Ectodermal cell (in vitro differentiated cells): ENCODE measurements at regions not wholly inside any gene's neighbourhood (a gene's known extent, or its start where the extent isn't known, plus 50 kb on each side); places are given as distances from the start of the nearest gene placed in this dataset.
"Not testable (repeated sequence)": the region's sequence is repeated elsewhere in the genome, so short reads cannot be mapped to it uniquely, and the experiment has no call there.

ENCODE experiments used
- H3K27ac ChIP-seq: 2 replicates; pipeline ENCODE4 v1.7.0; 2013; ENCODE audit warnings: mild to moderate bottlenecking, low read depth, low read length; ENCODE audit not compliant: insufficient read depth, poor library complexity, severe bottlenecking
- H3K27me3 ChIP-seq: 2 replicates; pipeline ENCODE4 v1.7.0; 2013; ENCODE audit warnings: mild to moderate bottlenecking, low read length; ENCODE audit not compliant: insufficient read depth, control insufficient read depth, poor library complexity, severe bottlenecking
- H3K36me3 ChIP-seq: one replicate; pipeline ENCODE4 v1.7.0; 2013; ENCODE audit warnings: low read length; ENCODE audit not compliant: control insufficient read depth, insufficient read depth
- H3K4me1 ChIP-seq: one replicate; pipeline ENCODE4 v1.7.0; 2013; ENCODE audit warnings: low read length; ENCODE audit not compliant: control insufficient read depth, insufficient read depth
- H3K4me3 ChIP-seq: 2 replicates; pipeline ENCODE4 v1.7.0; 2013; ENCODE audit warnings: low read depth, low read length, control low read depth; ENCODE audit not compliant: insufficient read depth
- H3K9me3 ChIP-seq: 2 replicates; pipeline ENCODE4 v1.7.0; 2013; ENCODE audit warnings: mild to moderate bottlenecking, low read length, moderate library complexity; ENCODE audit not compliant: control insufficient read depth
- WGBS, 2 experiments: methylation state at CpG; one replicate each; pipeline ENCODE4 v1.1.7; 2013; ENCODE audit warnings: missing lambda C conversion rate in 2 of 2; 5-methylcytosine and 5-hydroxymethylcytosine counted together

- H3K9me3 ChIP-seq, H3K27me3 ChIP-seq, H3K4me1 ChIP-seq, H3K4me3 ChIP-seq, H3K36me3 ChIP-seq, H3K27ac ChIP-seq: not testable (repeated sequence)
- no CpG with 5 or more reads among the region's 2 CpGs for WGBS, 2 experiments
These were observed 321.1 kb upstream of the SPATA31A3 start for GRCh38 chr9:67313409-67313808.

GRCh38 chr9:67312504-67312903 is 320.2 kb upstream of the SPATA31A3 start:
- H3K4me3 ChIP-seq, H3K36me3 ChIP-seq, H3K27ac ChIP-seq, H3K9me3 ChIP-seq, H3K4me1 ChIP-seq, H3K27me3 ChIP-seq: not testable (repeated sequence)
- WGBS, 2 experiments = no CpG with 5 or more reads among the region's 5 CpGs

- H3K36me3 ChIP-seq, H3K9me3 ChIP-seq, H3K27ac ChIP-seq, H3K4me1 ChIP-seq, H3K27me3 ChIP-seq, H3K4me3 ChIP-seq: not testable (repeated sequence)
- no CpG with 5 or more reads among the region's 8 CpGs for WGBS, 2 experiments
These were observed 314.8 kb upstream of the SPATA31A3 start for GRCh38 chr9:67307109-67307508.

- not testable (repeated sequence) for H3K4me1 ChIP-seq, H3K9me3 ChIP-seq
- WGBS, 2 experiments = no CpG with 5 or more reads among the region's 6 CpGs
These were observed 296.4 kb upstream of the SPATA31A3 start for GRCh38 chr9:67288797-67289196.

GRCh38 chr9:67288117-67288735 is 295.9 kb upstream of the SPATA31A3 start:
- not testable (repeated sequence) for H3K9me3 ChIP-seq, H3K27me3 ChIP-seq, H3K4me1 ChIP-seq, H3K4me3 ChIP-seq, H3K27ac ChIP-seq, H3K36me3 ChIP-seq
- no CpG with 5 or more reads among the region's 46 CpGs for WGBS, 2 experiments

More at GRCh38 chr9:67288797-67289196, 296.4 kb upstream of the SPATA31A3 start:
- not testable (repeated sequence) for H3K27me3 ChIP-seq, H3K4me3 ChIP-seq, H3K36me3 ChIP-seq, H3K27ac ChIP-seq

GRCh38 chr9:67284299-67284698 is 291.9 kb upstream of the SPATA31A3 start:
- no CpG with 5 or more reads among the region's 6 CpGs for WGBS, 2 experiments
- not testable (repeated sequence) for H3K4me1 ChIP-seq, H3K9me3 ChIP-seq, H3K27ac ChIP-seq, H3K4me3 ChIP-seq, H3K36me3 ChIP-seq, H3K27me3 ChIP-seq

GRCh38 chr9:67281574-67281973 is 289.2 kb upstream of the SPATA31A3 start:
- H3K27me3 ChIP-seq, H3K36me3 ChIP-seq, H3K9me3 ChIP-seq, H3K4me3 ChIP-seq, H3K27ac ChIP-seq, H3K4me1 ChIP-seq: not testable (repeated sequence)
- WGBS, 2 experiments = no CpG with 5 or more reads among the region's 4 CpGs

- H3K4me3 ChIP-seq, H3K9me3 ChIP-seq, H3K36me3 ChIP-seq, H3K27me3 ChIP-seq, H3K27ac ChIP-seq, H3K4me1 ChIP-seq: not testable (repeated sequence)
- no CpG with 5 or more reads among the region's 1 CpG for WGBS, 2 experiments
These were observed 277.3 kb upstream of the SPATA31A3 start for GRCh38 chr9:67269692-67270091.

GRCh38 chr9:67257894-67258293 is 265.5 kb upstream of the SPATA31A3 start:
- not testable (repeated sequence) for H3K36me3 ChIP-seq

GRCh38 chr9:67248967-67249366 is 256.6 kb upstream of the SPATA31A3 start:
- not testable (repeated sequence) for H3K27me3 ChIP-seq, H3K4me3 ChIP-seq, H3K9me3 ChIP-seq, H3K27ac ChIP-seq, H3K4me1 ChIP-seq, H3K36me3 ChIP-seq
- WGBS, 2 experiments = no CpG with 5 or more reads among the region's 1 CpG

More at GRCh38 chr9:67257894-67258293, 265.5 kb upstream of the SPATA31A3 start:
- no CpG with 5 or more reads among the region's 6 CpGs for WGBS, 2 experiments
- not testable (repeated sequence) for H3K27me3 ChIP-seq, H3K4me1 ChIP-seq, H3K4me3 ChIP-seq, H3K27ac ChIP-seq, H3K9me3 ChIP-seq

- not testable (repeated sequence) for H3K4me1 ChIP-seq, H3K36me3 ChIP-seq, H3K27me3 ChIP-seq, H3K9me3 ChIP-seq, H3K4me3 ChIP-seq, H3K27ac ChIP-seq
- 94 to 95% methylated on average over 13 to 14 of the region's 16 CpGs for WGBS, 2 experiments
These were observed 219.7 kb upstream of the SPATA31A3 start for GRCh38 chr9:67212073-67212472.
